Loucy (cell line): ENCODE measurements at regions not wholly inside any gene's neighbourhood (a gene's known extent, or its start where the extent isn't known, plus 50 kb on each side); places are given as distances from the start of the nearest gene placed in this dataset.

ENCODE experiments used
- H2AFZ ChIP-seq: fragments of 200-600 bp; sonication (generic); 2 replicates; pipeline ENCODE4 v1.6.0; 2016; ENCODE audit warnings: antibody characterized with exemption, mild to moderate bottlenecking, low read length, moderate library complexity
- H3F3A ChIP-seq: fragments of 200-600 bp; 2 replicates; pipeline ENCODE4 v1.6.0; 2016; ENCODE audit warnings: antibody characterized with exemption, low read depth, mild to moderate bottlenecking
- H3K27me3 ChIP-seq: fragments of 200-600 bp; sonication (generic); 2 replicates; pipeline ENCODE4 v1.6.1; 2014; ENCODE audit warnings: low read length, mild to moderate bottlenecking; ENCODE audit not compliant: insufficient read depth, poor library complexity, severe bottlenecking
- H3K36me3 ChIP-seq: fragments of 200-600 bp; sonication (generic); 2 replicates; pipeline ENCODE4 v1.6.1; 2016; ENCODE audit warnings: low read length; ENCODE audit not compliant: insufficient read depth
- H3K4me1 ChIP-seq: fragments of 200-600 bp; sonication (generic); 2 replicates; pipeline ENCODE4 v1.5.1; 2014; ENCODE audit warnings: low read length, mild to moderate bottlenecking; ENCODE audit not compliant: insufficient read depth, poor library complexity, severe bottlenecking
- H3K4me2 ChIP-seq: fragments of 200-600 bp; sonication (generic); 2 replicates; pipeline ENCODE4 v1.6.0; 2014; ENCODE audit warnings: antibody characterized with exemption, low read length, low read depth, mild to moderate bottlenecking; ENCODE audit not compliant: poor library complexity, severe bottlenecking
- H3K4me3 ChIP-seq: fragments of 200-600 bp; sonication (generic); 2 replicates; pipeline ENCODE4 v1.5.1; 2014; ENCODE audit warnings: low read length, mild to moderate bottlenecking, mixed read lengths; ENCODE audit not compliant: poor library complexity, severe bottlenecking
- H3K79me2 ChIP-seq: fragments of 200-600 bp; sonication (generic); 2 replicates; pipeline ENCODE4 v1.6.1; 2014; ENCODE audit warnings: low read length; ENCODE audit not compliant: insufficient read depth
- H3K9ac ChIP-seq: fragments of 200-600 bp; sonication (generic); 2 replicates; pipeline ENCODE4 v1.6.0; 2014; ENCODE audit warnings: mild to moderate bottlenecking, low read depth, low read length, moderate library complexity; ENCODE audit not compliant: poor library complexity, severe bottlenecking
- H3K9me2 ChIP-seq: fragments of 200-600 bp; sonication (generic); replicated peaks from 2 replicates; pipeline ENCODE4 v1.6.1; 2016; ENCODE audit warnings: low read depth, low read length, mixed read lengths
- H3K9me3 ChIP-seq: fragments of 200-600 bp; sonication (generic); 2 replicates; pipeline ENCODE4 v1.6.1; 2014; ENCODE audit warnings: mild to moderate bottlenecking, antibody characterized with exemption, low read length, low read depth; ENCODE audit not compliant: insufficient read depth
- H4K20me1 ChIP-seq: fragments of 200-600 bp; sonication (generic); 2 replicates; pipeline ENCODE4 v1.6.0; 2014; ENCODE audit warnings: antibody characterized with exemption, low read length, mild to moderate bottlenecking; ENCODE audit not compliant: insufficient read depth, poor library complexity, severe bottlenecking
- CTCF ChIP-seq: fragments of 200-600 bp; sonication (generic); conservative IDR thresholded peaks from 2 replicates; pipeline ENCODE4 v1.5.1; 2014; ENCODE audit warnings: mild to moderate bottlenecking, antibody characterized with exemption, low read length
- EZH2phosphoT487 ChIP-seq: fragments of 200-600 bp; IDR thresholded peaks from 2 replicates; pipeline ENCODE4 v1.6.1; 2018; ENCODE audit warnings: antibody characterized with exemption, mild to moderate bottlenecking, moderate library complexity, borderline replicate concordance

- TF ChIP-seq EZH2phosphoT487: no peak
- TF ChIP-seq CTCF: no peak
- Histone ChIP-seq H3K4me3 (no peak overlapping the region), H2AFZ (no peak overlapping the region), H3K79me2 (no peaks in the 10 kb centered on the region), H3K9ac (no peak overlapping the region), H3K9me2 (no peaks in the 10 kb centered on the region), H3K4me2 (no peak overlapping the region), H3K4me1 (no peaks in the 10 kb centered on the region), H3K36me3 (no peaks in the 10 kb centered on the region), H3F3A (no peaks in the 10 kb centered on the region), H3K27me3 (no peaks in the 10 kb centered on the region), H3K9me3 (no peaks in the 10 kb centered on the region), H4K20me1 (no peaks in the 10 kb centered on the region)
Observed at GRCh38 chr5:87770601-87771121, 357.9 kb upstream of the CCNH start.

GRCh38 chr5:87770016-87770570, 357.4 kb upstream of the CCNH start:
- H3K27me3 ChIP-seq: no peaks in the 10 kb centered on the region
- TF ChIP-seq CTCF (no peak), EZH2phosphoT487 (no peak)
- no peaks in the 10 kb centered on the region for H3K9me2 ChIP-seq
- no peak overlapping the region for H2AFZ ChIP-seq
- no peak overlapping the region for H3K9ac ChIP-seq
- no peaks in the 10 kb centered on the region for H3K79me2 ChIP-seq
- no peaks in the 10 kb centered on the region for H4K20me1 ChIP-seq
- no peaks in the 10 kb centered on the region for H3K9me3 ChIP-seq
- H3K4me3 ChIP-seq: no peak overlapping the region
- no peaks in the 10 kb centered on the region for H3F3A ChIP-seq
- no peaks in the 10 kb centered on the region for H3K4me1 ChIP-seq
- H3K36me3 ChIP-seq: no peaks in the 10 kb centered on the region
- no peak overlapping the region for H3K4me2 ChIP-seq

GRCh38 chr5:87769157-87769556, 356.4 kb upstream of the CCNH start:
- no peaks in the 10 kb centered on the region for H3K27me3 ChIP-seq
- H3K4me2 ChIP-seq: no peak overlapping the region
- H3K4me1 ChIP-seq: no peaks in the 10 kb centered on the region
- H3K36me3 ChIP-seq: no peaks in the 10 kb centered on the region
- no peaks in the 10 kb centered on the region for H3K9me3 ChIP-seq
- no peaks in the 10 kb centered on the region for H3K9me2 ChIP-seq
- H3K9ac ChIP-seq: no peak overlapping the region
- no peaks in the 10 kb centered on the region for H3F3A ChIP-seq
- no peaks in the 10 kb centered on the region for H3K79me2 ChIP-seq
- H2AFZ ChIP-seq: no peak overlapping the region
- no peak overlapping the region for H3K4me3 ChIP-seq
- TF ChIP-seq EZH2phosphoT487: no peak
- no peak for TF ChIP-seq CTCF
- no peaks in the 10 kb centered on the region for H4K20me1 ChIP-seq
